ENCODE measurements at regions not wholly inside any gene's neighbourhood (a gene's known extent, or its start where the extent isn't known, plus 50 kb on each side); places are given as distances from the start of the nearest gene placed in this dataset.
A peak's percentile ranks its signal among the peaks of the same experiment; 100 is the strongest.

- Histone ChIP-seq H3K4me3 (no peak overlapping the region), H3K9me3 (no peaks in the 10 kb centered on the region), H3K27me3 (peaks cover 0 to 36% (median 26%) of the 10 kb centered on the region in 4 donors), H3K27ac (no peak overlapping the region), H3K36me3 (no peaks in the 10 kb centered on the region), H3K4me1 (peaks cover 17 to 30% (median 25%) of the 10 kb centered on the region in 4 donors)
- 61 to 80% methylated on average over 2 to 5 of the region's 6 CpGs for WGBS, 2 donors
- DNase-seq, result peak in 1 of 2 donors; percentile 25
- TF ChIP-seq POLR2A (IDR thresholded peaks at IDR 0.05), result no peak
- peak in 1 of 2 donors; percentile 74 for ATAC-seq (ENCODE audit: low FRiP score in 2 of 2)
These were observed 76.8 kb upstream of the LEP start for GRCh38 chr7:128164061-128164954.

- 77 to 87% methylated on average over 5 to 6 of the region's 6 CpGs for WGBS, 2 donors
- no peak for TF ChIP-seq POLR2A (IDR thresholded peaks at IDR 0.05)
- ATAC-seq (ENCODE audit: low FRiP score in 2 of 2), result no peak
- DNase-seq, result no peak
- no peaks in the 10 kb centered on the region for H3K9me3 ChIP-seq
- peaks cover 17 to 30% (median 25%) of the 10 kb centered on the region in 4 donors for H3K4me1 ChIP-seq
- no peak overlapping the region for H3K4me3 ChIP-seq
- no peak overlapping the region for H3K27ac ChIP-seq
- peaks cover 0 to 36% (median 26%) of the 10 kb centered on the region in 4 donors for H3K27me3 ChIP-seq
- H3K36me3 ChIP-seq, result no peaks in the 10 kb centered on the region
These were observed 76.0 kb upstream of the LEP start for GRCh38 chr7:128164955-128165670.

DNA sequence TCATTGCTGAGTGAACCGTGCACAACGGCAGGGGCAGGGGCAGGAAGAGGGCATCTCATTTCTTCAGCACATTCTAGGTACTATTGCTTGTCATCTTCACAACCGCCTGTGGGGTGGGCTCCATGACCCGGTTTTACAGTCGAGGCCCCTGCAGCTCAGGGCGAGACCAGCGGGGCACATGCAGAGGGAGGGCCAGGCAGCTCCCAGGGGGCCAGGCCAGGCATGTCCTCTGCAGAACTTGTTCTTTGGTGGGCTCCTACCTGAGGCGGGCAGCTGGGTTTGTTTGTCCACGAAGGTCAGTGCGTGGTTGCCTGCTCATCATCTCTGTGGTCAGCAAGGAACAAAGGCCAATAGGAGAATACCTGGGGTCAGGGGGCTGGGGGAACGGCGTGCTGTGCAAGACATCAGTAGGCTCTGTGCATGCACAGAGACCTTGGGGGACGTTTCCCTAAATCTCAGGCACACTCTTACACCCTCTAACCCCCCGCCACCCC, 75.1 kb upstream of the LEP start:
- TF ChIP-seq POLR2A (IDR thresholded peaks at IDR 0.05), result no peak
- no peak for TF ChIP-seq EP300 (IDR thresholded peaks at IDR 0.05)
- no peak for TF ChIP-seq POLR2AphosphoS5 (IDR thresholded peaks at IDR 0.05)
- TF ChIP-seq, protein P1, sequence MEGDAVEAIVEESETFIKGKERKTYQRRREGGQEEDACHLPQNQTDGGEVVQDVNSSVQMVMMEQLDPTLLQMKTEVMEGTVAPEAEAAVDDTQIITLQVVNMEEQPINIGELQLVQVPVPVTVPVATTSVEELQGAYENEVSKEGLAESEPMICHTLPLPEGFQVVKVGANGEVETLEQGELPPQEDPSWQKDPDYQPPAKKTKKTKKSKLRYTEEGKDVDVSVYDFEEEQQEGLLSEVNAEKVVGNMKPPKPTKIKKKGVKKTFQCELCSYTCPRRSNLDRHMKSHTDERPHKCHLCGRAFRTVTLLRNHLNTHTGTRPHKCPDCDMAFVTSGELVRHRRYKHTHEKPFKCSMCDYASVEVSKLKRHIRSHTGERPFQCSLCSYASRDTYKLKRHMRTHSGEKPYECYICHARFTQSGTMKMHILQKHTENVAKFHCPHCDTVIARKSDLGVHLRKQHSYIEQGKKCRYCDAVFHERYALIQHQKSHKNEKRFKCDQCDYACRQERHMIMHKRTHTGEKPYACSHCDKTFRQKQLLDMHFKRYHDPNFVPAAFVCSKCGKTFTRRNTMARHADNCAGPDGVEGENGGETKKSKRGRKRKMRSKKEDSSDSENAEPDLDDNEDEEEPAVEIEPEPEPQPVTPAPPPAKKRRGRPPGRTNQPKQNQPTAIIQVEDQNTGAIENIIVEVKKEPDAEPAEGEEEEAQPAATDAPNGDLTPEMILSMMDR (IDR thresholded peaks at IDR 0.05), result no peak
- no peaks in the 10 kb centered on the region for H3K36me3 ChIP-seq
- peak overlapping the region in 2 of 4 donors; percentile 32 to 49 for H3K4me3 ChIP-seq
- peaks cover 17 to 30% (median 25%) of the 10 kb centered on the region in 4 donors for H3K4me1 ChIP-seq
- no peak for DNase-seq
- H3K27me3 ChIP-seq, result peaks cover 0 to 36% (median 26%) of the 10 kb centered on the region in 4 donors
- WGBS, 2 donors, result 27 to 34% methylated on average over 7 to 14 of the region's 14 CpGs
- ATAC-seq (ENCODE audit: low FRiP score in 2 of 2), result no peak
- no peaks in the 10 kb centered on the region for H3K9me3 ChIP-seq
- H3K27ac ChIP-seq, result no peak overlapping the region

DNA sequence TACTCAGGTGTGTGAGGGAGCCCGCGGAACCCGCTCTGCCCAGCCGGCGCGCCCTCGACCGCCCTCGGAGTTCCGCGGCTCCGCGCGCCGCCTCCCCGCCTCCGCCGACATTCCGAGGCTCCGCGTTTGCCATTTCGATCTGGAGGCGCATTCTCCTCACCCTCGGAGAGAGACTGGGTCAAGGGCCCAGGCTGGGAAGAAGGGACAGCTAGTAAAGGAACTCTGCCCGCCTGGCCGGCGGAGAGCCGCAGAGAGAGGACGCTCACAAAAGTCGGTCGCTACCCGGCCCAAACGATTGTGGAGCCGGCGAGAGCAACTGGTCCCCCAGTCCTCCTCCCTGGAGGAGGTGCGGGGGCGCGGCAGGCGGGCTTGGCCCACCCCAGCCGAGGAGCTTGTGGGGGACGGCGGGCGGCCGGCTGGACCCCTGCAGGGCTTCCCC, 74.5 kb upstream of the LEP start:
- peak in 1 of 2 donors; percentile 85 for DNase-seq
- TF ChIP-seq, protein P1 (IDR thresholded peaks at IDR 0.05), result no peak
- TF ChIP-seq POLR2AphosphoS5 (IDR thresholded peaks at IDR 0.05), result no peak
- TF ChIP-seq POLR2A (IDR thresholded peaks at IDR 0.05), result no peak
- no peak for TF ChIP-seq EP300 (IDR thresholded peaks at IDR 0.05)
- no peak overlapping the region for H3K27ac ChIP-seq
- ATAC-seq (ENCODE audit: low FRiP score in 2 of 2), result peak in 1 of 2 donors; percentile 6
- H3K36me3 ChIP-seq, result no peaks in the 10 kb centered on the region
- peak overlapping the region in 3 of 4 donors; percentile 32 to 49 (median 43) for H3K4me3 ChIP-seq
- peaks cover 17 to 30% (median 25%) of the 10 kb centered on the region in 4 donors for H3K4me1 ChIP-seq
- H3K9me3 ChIP-seq, result no peaks in the 10 kb centered on the region
- H3K27me3 ChIP-seq, result peaks cover 0 to 36% (median 26%) of the 10 kb centered on the region in 4 donors
- WGBS, 2 donors, result 3 to 7% methylated on average over 19 to 20 of the region's 44 CpGs

DNA sequence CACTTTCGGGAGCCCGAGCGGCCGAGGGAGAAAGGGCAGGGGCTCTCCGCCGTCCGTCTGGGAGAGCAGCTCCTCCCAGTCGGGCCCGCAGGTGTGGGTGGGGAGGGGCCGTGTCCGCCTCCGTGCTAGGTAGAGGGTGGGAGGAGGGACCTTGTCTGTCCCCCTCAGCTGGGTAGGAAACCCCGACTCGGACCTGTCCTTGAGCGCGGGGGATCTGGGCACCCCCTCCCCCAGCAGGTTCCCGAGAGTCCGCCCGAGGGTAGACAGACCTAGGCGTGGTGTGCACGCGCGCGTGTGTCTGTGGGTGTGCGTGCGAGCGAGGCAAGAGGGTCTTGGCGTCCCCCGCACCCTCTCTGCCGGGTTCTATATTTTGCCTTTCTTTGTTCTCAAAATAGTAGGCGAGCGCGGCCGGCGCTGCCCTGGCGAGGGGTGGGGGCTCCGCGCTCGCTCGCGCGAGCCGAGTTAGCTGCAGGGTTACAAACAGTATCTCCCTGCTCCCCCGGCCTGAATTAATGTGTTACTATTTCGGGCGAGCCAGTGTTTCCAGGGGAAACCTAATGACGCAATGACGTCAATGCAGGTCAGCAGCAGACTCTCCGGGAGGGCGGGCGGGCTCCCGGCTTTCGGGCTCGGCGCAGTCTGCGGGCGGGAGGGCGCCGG, 73.9 kb upstream of the LEP start:
- H3K4me3 ChIP-seq, result peak overlapping the region in 3 of 4 donors; percentile 32 to 49 (median 43)
- 0% methylated on average over 41 of the region's 59 CpGs; no CpG with 5 or more reads in 1 of the 2 donors for WGBS, 2 donors
- H3K27me3 ChIP-seq, result peaks cover 0 to 36% (median 26%) of the 10 kb centered on the region in 4 donors
- no peaks in the 10 kb centered on the region for H3K36me3 ChIP-seq
- ATAC-seq (ENCODE audit: low FRiP score in 2 of 2), result peak in 1 of 2 donors; percentile 52
- peaks cover 17 to 30% (median 25%) of the 10 kb centered on the region in 4 donors for H3K4me1 ChIP-seq
- DNase-seq, result peak in 1 of 2 donors; percentile 82
- H3K9me3 ChIP-seq, result no peaks in the 10 kb centered on the region
- no peak for TF ChIP-seq POLR2A (IDR thresholded peaks at IDR 0.05)
- no peak for TF ChIP-seq POLR2AphosphoS5 (IDR thresholded peaks at IDR 0.05)
- no peak overlapping the region for H3K27ac ChIP-seq
